Natural killer cell (primary cell): ENCODE measurements at regions not wholly inside any gene's neighbourhood (a gene's known extent, or its start where the extent isn't known, plus 50 kb on each side); places are given as distances from the start of the nearest gene placed in this dataset.

Experiments
- ATAC-seq, 3 donors: fragments of 150-1000 bp in 2 of 3; fragments of 200-7000 bp in 1 of 3; cut with Tn5 transposase; 1 replicate in 1 of 3; 2 replicates in 2 of 3; pipeline ENCODE4 v1.10.0; 2021; ENCODE audit warnings: mild to moderate bottlenecking in 2 of 3, moderate library complexity in 2 of 3
- DNase-seq, 2 donors: peaks; one replicate each; pipeline versions ENCODE4 v3.0.0 to v3.0.0-alpha.2; 2013 to 2021; ENCODE audit warnings: mixed read lengths in 1 of 2
- H3K27ac ChIP-seq: one replicate; pipeline ENCODE4 v1.5.1; 2013; ENCODE audit warnings: mild to moderate bottlenecking, low read length
- H3K27me3 ChIP-seq: one replicate; pipeline ENCODE4 v1.6.1; 2013; ENCODE audit warnings: low read length; ENCODE audit not compliant: control insufficient read depth, insufficient read depth
- H3K36me3 ChIP-seq: one replicate; pipeline ENCODE4 v1.6.1; 2013; ENCODE audit warnings: low read length; ENCODE audit not compliant: control insufficient read depth, insufficient read depth
- H3K4me1 ChIP-seq: one replicate; pipeline ENCODE4 v1.6.1; 2013; ENCODE audit warnings: low read length; ENCODE audit not compliant: control insufficient read depth, insufficient read depth
- H3K4me3 ChIP-seq: one replicate; pipeline ENCODE4 v1.5.1; 2013; ENCODE audit warnings: low read length
- H3K9me3 ChIP-seq: one replicate; pipeline ENCODE4 v1.6.1; 2013; ENCODE audit warnings: low read length; ENCODE audit not compliant: control insufficient read depth, insufficient read depth
- H3K27ac Mint-ChIP-seq, 2 donors: one replicate each; pipeline ENCODE4 v1.8.0; 2022; ENCODE audit warnings: mild to moderate bottlenecking in 2 of 2, mixed read lengths in 2 of 2, moderate library complexity in 1 of 2
- H3K27me3 Mint-ChIP-seq, 2 donors: one replicate each; pipeline ENCODE4 v1.8.0; 2022; ENCODE audit warnings: low read depth in 2 of 2, mixed read lengths in 2 of 2
- H3K36me3 Mint-ChIP-seq: one replicate; pipeline ENCODE4 v1.8.0; 2022; ENCODE audit warnings: mixed read lengths
- H3K4me1 Mint-ChIP-seq, 2 donors: one replicate each; pipeline ENCODE4 v1.8.0; 2022; ENCODE audit warnings: mixed read lengths in 2 of 2
- H3K4me3 Mint-ChIP-seq: one replicate; pipeline ENCODE4 v1.8.0; 2022; ENCODE audit warnings: mild to moderate bottlenecking, moderate library complexity, mixed read lengths
- H3K9me3 Mint-ChIP-seq, 2 donors: one replicate each; pipeline ENCODE4 v1.8.0; 2022; ENCODE audit warnings: mixed read lengths in 2 of 2
- CTCF ChIP-seq: fragments of 200-600 bp; IDR thresholded peaks from one replicate; pipeline ENCODE4 v1.8.0; 2022; ENCODE audit warnings: antibody characterized with exemption
- WGBS: methylation state at CpG from one replicate; pipeline ENCODE4 v1.1.7; 2013; ENCODE audit warnings: missing lambda C conversion rate; ENCODE audit not compliant: insufficient coverage; 5-methylcytosine and 5-hydroxymethylcytosine counted together
- intact Hi-C: fragments of 100-400 bp; cut with micrococcal nuclease; formaldehyde crosslinking; loops from one replicate; pipeline ENCODE4 v1.14.2; 2022

- H3K36me3 Mint-ChIP-seq, result no peaks in the 10 kb centered on the region
- H3K9me3 ChIP-seq, result no peaks in the 10 kb centered on the region
- intact Hi-C loops, result no loop called here
- no peaks in the 10 kb centered on the region for H3K4me1 Mint-ChIP-seq
- DNase-seq (no peak), ATAC-seq (no peak)
- H3K4me3 Mint-ChIP-seq, result no peak overlapping the region
- TF ChIP-seq CTCF, result no peak
- H3K9me3 Mint-ChIP-seq, result no peaks in the 10 kb centered on the region
- H3K27ac ChIP-seq, result no peak overlapping the region
- no peak overlapping the region for H3K27ac Mint-ChIP-seq
- no peaks in the 10 kb centered on the region for H3K4me1 ChIP-seq
- H3K27me3 Mint-ChIP-seq, result peaks cover 10 to 43% of the 10 kb centered on the region in 2 donors
- no peaks in the 10 kb centered on the region for H3K36me3 ChIP-seq
- H3K4me3 ChIP-seq, result no peak overlapping the region
- H3K27me3 ChIP-seq, result no peaks in the 10 kb centered on the region
- WGBS, result 71% methylated on average over 3 of the region's 3 CpGs
Observed at GRCh38 chr6:159390381-159390780, 221.2 kb downstream of the FNDC1 start.

GRCh38 chr6:159389695-159390094 is 220.5 kb downstream of the FNDC1 start:
- H3K27me3 ChIP-seq, result no peaks in the 10 kb centered on the region
- H3K9me3 Mint-ChIP-seq, result no peaks in the 10 kb centered on the region
- ATAC-seq (no peak), DNase-seq (no peak)
- no peaks in the 10 kb centered on the region for H3K9me3 ChIP-seq
- H3K27ac Mint-ChIP-seq, result no peak overlapping the region
- H3K27me3 Mint-ChIP-seq, result peaks cover 12 to 43% of the 10 kb centered on the region in 2 donors
- no peak overlapping the region for H3K4me3 ChIP-seq
- H3K27ac ChIP-seq, result no peak overlapping the region
- no peak for TF ChIP-seq CTCF
- H3K36me3 Mint-ChIP-seq, result no peaks in the 10 kb centered on the region
- intact Hi-C loops, result no loop called here
- H3K4me3 Mint-ChIP-seq, result no peak overlapping the region
- 54% methylated on average over 3 of the region's 3 CpGs for WGBS
- H3K4me1 Mint-ChIP-seq, result no peaks in the 10 kb centered on the region
- H3K36me3 ChIP-seq, result no peaks in the 10 kb centered on the region
- no peaks in the 10 kb centered on the region for H3K4me1 ChIP-seq

- no peak for TF ChIP-seq CTCF
- whole genome bisulfite sequencing, result 100% methylated on average over 1 of the region's 1 CpG
- DNase-seq (no peak), ATAC-seq (no peak)
- Histone ChIP-seq H3K27me3 (no peaks in the 10 kb centered on the region), H3K9me3 (no peaks in the 10 kb centered on the region), H3K4me3 (no peak overlapping the region), H3K4me1 (no peaks in the 10 kb centered on the region), H3K36me3 (no peaks in the 10 kb centered on the region), H3K27ac (no peak overlapping the region)
- no peaks in the 10 kb centered on the region for H3K4me1 Mint-ChIP-seq
- no peak overlapping the region for H3K27ac Mint-ChIP-seq
- no peak overlapping the region for H3K4me3 Mint-ChIP-seq
- no peaks in the 10 kb centered on the region for H3K36me3 Mint-ChIP-seq
- intact Hi-C loops, result no loop called here
- peaks cover 13 to 45% of the 10 kb centered on the region in 2 donors for H3K27me3 Mint-ChIP-seq
- no peaks in the 10 kb centered on the region for H3K9me3 Mint-ChIP-seq
Observed at GRCh38 chr6:159380114-159380513, 210.9 kb downstream of the FNDC1 start.
